ENCODE measurements at regions not wholly inside any gene's neighbourhood (a gene's known extent, or its start where the extent isn't known, plus 50 kb on each side); places are given as distances from the start of the nearest gene placed in this dataset.

- Histone ChIP-seq H3K9me3 (replicated peaks in 1 of 2; ENCODE audit: control insufficient read depth in 2 of 2, insufficient read depth in 1 of 2, low read depth in 1 of 2, low read length in 2 of 2) (no peaks in the 10 kb centered on the region), H3K14ac (ENCODE audit: low read length) (no peak overlapping the region), H3K4me1 (ENCODE audit: control insufficient read depth in 2 of 2, insufficient read depth in 1 of 2, low read depth in 1 of 2, low read length in 2 of 2) (no peaks in the 10 kb centered on the region), H4K91ac (ENCODE audit: low read depth, low read length, poor library complexity) (no peak overlapping the region), H3K4me3 (ENCODE audit: low read length in 2 of 2) (no peak overlapping the region), H2BK12ac (ENCODE audit: low read length) (no peak overlapping the region), H3K23ac (ENCODE audit: low read depth, low read length, poor library complexity) (no peak overlapping the region), H3K79me1 (ENCODE audit: low read depth, low read length) (no peaks in the 10 kb centered on the region), H3K4me2 (ENCODE audit: insufficient read depth, low read length, poor library complexity, severe bottlenecking) (no peak overlapping the region), H2BK15ac (ENCODE audit: low read length) (no peak overlapping the region), H2AFZ (ENCODE audit: low read length) (no peak overlapping the region), H3K9ac (ENCODE audit: low read depth, low read length, poor library complexity) (no peak overlapping the region), H3K4ac (ENCODE audit: low read length) (no peak overlapping the region), H2BK5ac (ENCODE audit: low read length) (no peak overlapping the region), H3K18ac (ENCODE audit: low read length) (no peak overlapping the region), H2BK120ac (ENCODE audit: low read depth, low read length) (no peak overlapping the region), H4K8ac (ENCODE audit: low read depth, low read length) (no peak overlapping the region), H3K36me3 (replicated peaks in 1 of 2; ENCODE audit: control insufficient read depth in 2 of 2, insufficient read depth in 2 of 2, low read length in 2 of 2) (no peaks in the 10 kb centered on the region), H3K27me3 (ENCODE audit: control insufficient read depth in 3 of 3, insufficient read depth in 3 of 3, low read depth in 1 of 3, low read length in 3 of 3) (no peaks in the 10 kb centered on the region), H3K27ac (replicated peaks; ENCODE audit: low read length) (no peak overlapping the region), H2AK5ac (ENCODE audit: low read depth, low read length) (no peak overlapping the region)
- no CpG with 5 or more reads among the region's 5 CpGs for WGBS, 2 donors (ENCODE audit: extremely low coverage in 2 of 2, insufficient read length in 2 of 2, insufficient replicate concordance in 1 of 2)
- no peak for DNase-seq (ENCODE audit: low spot score)
Measured at GRCh38 chr2:23122681-23123215, 262.2 kb upstream of the KLHL29 start.

GRCh38 chr2:23123686-23124085, 261.3 kb upstream of the KLHL29 start:
- no CpG with 5 or more reads among the region's 2 CpGs for WGBS, 2 donors (ENCODE audit: extremely low coverage in 2 of 2, insufficient read length in 2 of 2, insufficient replicate concordance in 1 of 2)

DNA sequence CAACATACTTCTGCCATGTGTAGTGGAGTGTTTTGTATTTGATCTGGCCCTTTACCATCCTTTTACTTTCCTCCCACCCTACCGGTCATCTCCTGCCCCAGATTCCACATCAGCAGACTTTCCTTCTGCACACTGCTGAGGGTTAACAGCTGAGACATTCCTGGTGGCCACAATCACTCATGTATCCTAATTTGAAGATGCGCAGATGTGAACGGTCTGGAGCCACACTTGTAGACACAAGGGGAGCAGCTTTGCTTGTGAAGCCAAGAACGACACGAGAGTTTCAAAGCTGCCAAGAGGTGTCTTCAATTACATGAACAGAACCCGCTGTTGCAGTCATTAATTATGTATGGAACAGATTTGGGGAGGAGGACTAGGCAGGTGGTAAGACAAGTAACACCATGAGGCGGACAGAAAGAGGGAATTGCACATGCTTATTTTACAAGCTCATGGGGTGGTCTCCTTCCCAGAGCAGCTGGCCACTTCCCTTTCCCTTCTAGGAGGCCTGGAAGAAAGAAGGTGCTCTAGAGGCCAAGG, 260.7 kb upstream of the KLHL29 start:
- H2BK5ac ChIP-seq (ENCODE audit: low read length) = no peak overlapping the region
- H2BK15ac ChIP-seq (ENCODE audit: low read length) = no peak overlapping the region
- no peak overlapping the region for H2BK120ac ChIP-seq (ENCODE audit: low read depth, low read length)
- no peaks in the 10 kb centered on the region for H3K79me1 ChIP-seq (ENCODE audit: low read depth, low read length)
- no peak overlapping the region for H3K4ac ChIP-seq (ENCODE audit: low read length)
- no peaks in the 10 kb centered on the region for H3K4me1 ChIP-seq (ENCODE audit: control insufficient read depth in 2 of 2, insufficient read depth in 1 of 2, low read depth in 1 of 2, low read length in 2 of 2)
- H2AFZ ChIP-seq (ENCODE audit: low read length) = no peak overlapping the region
- no peak overlapping the region for H2BK12ac ChIP-seq (ENCODE audit: low read length)
- H3K4me2 ChIP-seq (ENCODE audit: insufficient read depth, low read length, poor library complexity, severe bottlenecking) = no peak overlapping the region
- H4K8ac ChIP-seq (ENCODE audit: low read depth, low read length) = no peak overlapping the region
- peaks cover 0 to 9% of the 10 kb centered on the region in 2 donors for H3K9me3 ChIP-seq (replicated peaks in 1 of 2; ENCODE audit: control insufficient read depth in 2 of 2, insufficient read depth in 1 of 2, low read depth in 1 of 2, low read length in 2 of 2)
- no peak overlapping the region for H3K14ac ChIP-seq (ENCODE audit: low read length)
- H3K23ac ChIP-seq (ENCODE audit: low read depth, low read length, poor library complexity) = no peak overlapping the region
- no peak for DNase-seq (ENCODE audit: low spot score)
- H3K18ac ChIP-seq (ENCODE audit: low read length) = peak overlapping the region; percentile 42
- H3K36me3 ChIP-seq (replicated peaks in 1 of 2; ENCODE audit: control insufficient read depth in 2 of 2, insufficient read depth in 2 of 2, low read length in 2 of 2) = no peaks in the 10 kb centered on the region
- no CpG with 5 or more reads among the region's 7 CpGs for WGBS, 2 donors (ENCODE audit: extremely low coverage in 2 of 2, insufficient read length in 2 of 2, insufficient replicate concordance in 1 of 2)
- peak overlapping the region in 1 of 2 donors; percentile 40 for H3K4me3 ChIP-seq (ENCODE audit: low read length in 2 of 2)
- no peak overlapping the region for H2AK5ac ChIP-seq (ENCODE audit: low read depth, low read length)
- no peak overlapping the region for H4K91ac ChIP-seq (ENCODE audit: low read depth, low read length, poor library complexity)
- H3K27ac ChIP-seq (replicated peaks; ENCODE audit: low read length) = no peak overlapping the region
- no peak overlapping the region for H3K9ac ChIP-seq (ENCODE audit: low read depth, low read length, poor library complexity)
- H3K27me3 ChIP-seq (ENCODE audit: control insufficient read depth in 3 of 3, insufficient read depth in 3 of 3, low read depth in 1 of 3, low read length in 3 of 3) = no peaks in the 10 kb centered on the region

More at GRCh38 chr2:23123686-23124085, 261.3 kb upstream of the KLHL29 start:
- Histone ChIP-seq H3K18ac (ENCODE audit: low read length) (no peak overlapping the region), H2AK5ac (ENCODE audit: low read depth, low read length) (no peak overlapping the region), H4K91ac (ENCODE audit: low read depth, low read length, poor library complexity) (no peak overlapping the region), H3K4me2 (ENCODE audit: insufficient read depth, low read length, poor library complexity, severe bottlenecking) (no peak overlapping the region), H2BK12ac (ENCODE audit: low read length) (no peak overlapping the region), H2BK5ac (ENCODE audit: low read length) (no peak overlapping the region), H3K79me1 (ENCODE audit: low read depth, low read length) (no peaks in the 10 kb centered on the region), H4K8ac (ENCODE audit: low read depth, low read length) (no peak overlapping the region), H3K9ac (ENCODE audit: low read depth, low read length, poor library complexity) (no peak overlapping the region), H3K27me3 (ENCODE audit: control insufficient read depth in 3 of 3, insufficient read depth in 3 of 3, low read depth in 1 of 3, low read length in 3 of 3) (no peaks in the 10 kb centered on the region), H2BK120ac (ENCODE audit: low read depth, low read length) (no peak overlapping the region), H3K27ac (replicated peaks; ENCODE audit: low read length) (no peak overlapping the region), H3K14ac (ENCODE audit: low read length) (no peak overlapping the region), H3K23ac (ENCODE audit: low read depth, low read length, poor library complexity) (no peak overlapping the region), H3K36me3 (replicated peaks in 1 of 2; ENCODE audit: control insufficient read depth in 2 of 2, insufficient read depth in 2 of 2, low read length in 2 of 2) (no peaks in the 10 kb centered on the region), H3K4me1 (ENCODE audit: control insufficient read depth in 2 of 2, insufficient read depth in 1 of 2, low read depth in 1 of 2, low read length in 2 of 2) (no peaks in the 10 kb centered on the region), H3K4me3 (ENCODE audit: low read length in 2 of 2) (no peak overlapping the region), H2BK15ac (ENCODE audit: low read length) (no peak overlapping the region), H3K4ac (ENCODE audit: low read length) (no peak overlapping the region), H3K9me3 (replicated peaks in 1 of 2; ENCODE audit: control insufficient read depth in 2 of 2, insufficient read depth in 1 of 2, low read depth in 1 of 2, low read length in 2 of 2) (peaks cover 0 to 3% of the 10 kb centered on the region in 2 donors), H2AFZ (ENCODE audit: low read length) (no peak overlapping the region)
- no peak for DNase-seq (ENCODE audit: low spot score)

- Histone ChIP-seq H3K4me1 (ENCODE audit: control insufficient read depth in 2 of 2, insufficient read depth in 1 of 2, low read depth in 1 of 2, low read length in 2 of 2) (peaks cover 0 to 2% of the 10 kb centered on the region in 2 donors), H3K27me3 (ENCODE audit: control insufficient read depth in 3 of 3, insufficient read depth in 3 of 3, low read depth in 1 of 3, low read length in 3 of 3) (no peaks in the 10 kb centered on the region), H2BK5ac (ENCODE audit: low read length) (no peak overlapping the region)
Measured at GRCh38 chr2:23127465-23127864, 257.5 kb upstream of the KLHL29 start.

More at GRCh38 chr2:23127465-23127864, 257.5 kb upstream of the KLHL29 start:
- Histone ChIP-seq H3K9ac (ENCODE audit: low read depth, low read length, poor library complexity) (no peak overlapping the region), H3K4me3 (ENCODE audit: low read length in 2 of 2) (no peak overlapping the region), H3K23ac (ENCODE audit: low read depth, low read length, poor library complexity) (no peak overlapping the region), H3K14ac (ENCODE audit: low read length) (no peak overlapping the region), H3K79me1 (ENCODE audit: low read depth, low read length) (no peaks in the 10 kb centered on the region), H4K91ac (ENCODE audit: low read depth, low read length, poor library complexity) (no peak overlapping the region), H3K4ac (ENCODE audit: low read length) (no peak overlapping the region), H2AFZ (ENCODE audit: low read length) (no peak overlapping the region), H2BK120ac (ENCODE audit: low read depth, low read length) (no peak overlapping the region), H3K18ac (ENCODE audit: low read length) (no peak overlapping the region), H2BK15ac (ENCODE audit: low read length) (no peak overlapping the region), H3K27ac (replicated peaks; ENCODE audit: low read length) (no peak overlapping the region), H2BK12ac (ENCODE audit: low read length) (no peak overlapping the region), H3K4me2 (ENCODE audit: insufficient read depth, low read length, poor library complexity, severe bottlenecking) (no peak overlapping the region), H3K36me3 (replicated peaks in 1 of 2; ENCODE audit: control insufficient read depth in 2 of 2, insufficient read depth in 2 of 2, low read length in 2 of 2) (no peaks in the 10 kb centered on the region), H3K9me3 (replicated peaks in 1 of 2; ENCODE audit: control insufficient read depth in 2 of 2, insufficient read depth in 1 of 2, low read depth in 1 of 2, low read length in 2 of 2) (peaks cover 0 to 9% of the 10 kb centered on the region in 2 donors), H4K8ac (ENCODE audit: low read depth, low read length) (no peak overlapping the region), H2AK5ac (ENCODE audit: low read depth, low read length) (no peak overlapping the region)
- DNase-seq (ENCODE audit: low spot score) = no peak
- WGBS, 2 donors (ENCODE audit: extremely low coverage in 2 of 2, insufficient read length in 2 of 2, insufficient replicate concordance in 1 of 2) = no CpG with 5 or more reads among the region's 4 CpGs
